Thyroid gland (tissue), 4 donors: ENCODE measurements at regions not wholly inside any gene's neighbourhood (a gene's known extent, or its start where the extent isn't known, plus 50 kb on each side); places are given as distances from the start of the nearest gene placed in this dataset.

Experiments
- POLR2A ChIP-seq, 2 donors: fragments of 450-650 bp; IDR thresholded peaks; one replicate each; pipeline ENCODE4 v1.6.1; 2017; ENCODE audit warnings: antibody characterized with exemption in 2 of 2, mild to moderate bottlenecking in 2 of 2, moderate library complexity in 1 of 2
- TF ChIP-seq, protein P1 (sequence below), 6 experiments: fragments of 200-600 bp in 3 of 6; fragments of 450-650 bp in 3 of 6; sonication (generic) in 3 of 6; IDR thresholded peaks; one replicate each; pipeline ENCODE4 v1.5.1; 2016 to 2019; ENCODE audit warnings: antibody characterized with exemption in 6 of 6, mild to moderate bottlenecking in 2 of 6, inconsistent platforms in 1 of 6, moderate library complexity in 1 of 6

DNA sequence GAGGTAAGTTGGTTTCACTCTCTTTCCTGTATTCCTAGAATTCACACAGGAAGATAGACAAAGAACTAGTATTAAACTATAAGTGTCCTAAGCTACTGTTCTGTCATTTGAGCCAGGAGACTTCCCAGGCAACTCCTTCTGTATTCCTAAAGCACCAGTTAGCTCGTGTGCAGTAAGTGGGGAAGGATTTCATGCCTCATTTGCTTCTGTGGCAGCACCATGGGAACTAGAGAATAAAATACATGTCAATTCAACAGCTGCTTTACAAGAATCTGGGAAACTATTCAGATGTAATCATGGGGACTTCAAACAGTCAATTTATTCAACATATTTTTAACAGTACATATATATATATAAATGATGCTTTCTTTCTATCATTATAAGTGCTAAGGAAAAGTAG lies 762.3 kb downstream of the PRELID2 start:
- TF ChIP-seq, protein P1, sequence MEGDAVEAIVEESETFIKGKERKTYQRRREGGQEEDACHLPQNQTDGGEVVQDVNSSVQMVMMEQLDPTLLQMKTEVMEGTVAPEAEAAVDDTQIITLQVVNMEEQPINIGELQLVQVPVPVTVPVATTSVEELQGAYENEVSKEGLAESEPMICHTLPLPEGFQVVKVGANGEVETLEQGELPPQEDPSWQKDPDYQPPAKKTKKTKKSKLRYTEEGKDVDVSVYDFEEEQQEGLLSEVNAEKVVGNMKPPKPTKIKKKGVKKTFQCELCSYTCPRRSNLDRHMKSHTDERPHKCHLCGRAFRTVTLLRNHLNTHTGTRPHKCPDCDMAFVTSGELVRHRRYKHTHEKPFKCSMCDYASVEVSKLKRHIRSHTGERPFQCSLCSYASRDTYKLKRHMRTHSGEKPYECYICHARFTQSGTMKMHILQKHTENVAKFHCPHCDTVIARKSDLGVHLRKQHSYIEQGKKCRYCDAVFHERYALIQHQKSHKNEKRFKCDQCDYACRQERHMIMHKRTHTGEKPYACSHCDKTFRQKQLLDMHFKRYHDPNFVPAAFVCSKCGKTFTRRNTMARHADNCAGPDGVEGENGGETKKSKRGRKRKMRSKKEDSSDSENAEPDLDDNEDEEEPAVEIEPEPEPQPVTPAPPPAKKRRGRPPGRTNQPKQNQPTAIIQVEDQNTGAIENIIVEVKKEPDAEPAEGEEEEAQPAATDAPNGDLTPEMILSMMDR (IDR thresholded peaks at IDR 0.05): no peak
- TF ChIP-seq POLR2A (IDR thresholded peaks at IDR 0.05): no peak
